ENCODE measurements at regions not wholly inside any gene's neighbourhood (a gene's known extent, or its start where the extent isn't known, plus 50 kb on each side); places are given as distances from the start of the nearest gene placed in this dataset.

DNA sequence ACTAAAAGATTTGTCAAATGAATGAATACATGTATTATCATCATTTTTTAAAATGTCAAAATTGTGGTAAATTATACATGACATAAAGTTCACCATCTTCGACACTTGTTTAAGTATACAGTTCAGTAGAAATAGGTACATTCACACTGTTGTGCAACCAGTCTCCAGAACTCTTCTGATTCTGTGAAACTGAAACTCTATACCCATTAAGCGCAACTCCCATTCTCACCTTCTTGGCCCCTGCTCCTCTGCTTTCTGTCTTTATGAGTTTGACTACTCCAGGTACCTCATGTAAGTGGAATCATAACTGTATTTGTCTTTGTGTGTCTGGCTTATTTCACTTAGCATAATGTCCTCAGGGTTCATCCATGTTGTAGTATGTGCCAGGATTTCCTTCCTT is 50.1 kb upstream of the KBTBD8 start:
- no peak for ATAC-seq

All from activated CD4-positive, CD25-positive, alpha-beta regulatory T cell treated with anti-CD3 and anti-CD28 coated beads, Interleukin-2, amount 50 U/mL, for 24 hours (primary cell).